Uterus (tissue), 3 donors: ENCODE measurements at regions not wholly inside any gene's neighbourhood (a gene's known extent, or its start where the extent isn't known, plus 50 kb on each side); places are given as distances from the start of the nearest gene placed in this dataset.

Experiments used
- DNase-seq, 2 donors: peaks; one replicate each; pipeline ENCODE4 v3.0.0-alpha.2; 2019 to 2020
- H3K27ac ChIP-seq, 2 donors: fragments of 200-600 bp; sonication (generic); 1 replicate in 1 of 2; 2 replicates in 1 of 2; pipeline ENCODE4 v1.5.1; 2016 to 2018
- H3K27me3 ChIP-seq, 2 donors: fragments of 200-600 bp; sonication (generic); one replicate each; pipeline ENCODE4 v1.5.1; 2018 to 2019; ENCODE audit warnings: control low read depth in 1 of 2
- H3K36me3 ChIP-seq, 2 donors: fragments of 200-600 bp; sonication (generic); one replicate each; pipeline ENCODE4 v1.5.1; 2019; ENCODE audit warnings: control low read depth in 1 of 2
- H3K4me1 ChIP-seq, 2 donors: fragments of 200-600 bp; sonication (generic); one replicate each; pipeline ENCODE4 v1.5.1; 2018 to 2019; ENCODE audit warnings: control low read depth in 1 of 2
- H3K4me3 ChIP-seq, 2 donors: fragments of 200-600 bp; sonication (generic); 1 replicate in 1 of 2; 2 replicates in 1 of 2; pipeline ENCODE4 v1.5.1; 2018 to 2019; ENCODE audit warnings: mild to moderate bottlenecking in 1 of 2
- H3K9me3 ChIP-seq, 2 donors: fragments of 200-600 bp; sonication (generic); one replicate each; pipeline ENCODE4 v1.5.1; 2019; ENCODE audit warnings: control low read depth in 1 of 2
- CTCF ChIP-seq, 4 experiments: fragments of 200-600 bp in 2 of 4; fragments of 450-650 bp in 2 of 4; sonication (generic) in 2 of 4; IDR thresholded peaks; one replicate each; pipeline ENCODE4 v1.5.1; 2016 to 2019; ENCODE audit warnings: antibody characterized with exemption in 4 of 4, mild to moderate bottlenecking in 2 of 4, moderate library complexity in 1 of 4
- POLR2A ChIP-seq, 2 donors: fragments of 450-650 bp; IDR thresholded peaks; one replicate each; pipeline ENCODE4 v1.6.1; 2016; ENCODE audit warnings: antibody characterized with exemption in 2 of 2, mild to moderate bottlenecking in 1 of 2, moderate library complexity in 1 of 2
- intact Hi-C: fragments of 100-400 bp; cut with DNase I; formaldehyde crosslinking; loops from one replicate; pipeline ENCODE4 v1.15.1; 2023; ENCODE audit warnings: low total_unique reads
- donor health status: DM: yes; HTN: yes; CAD: no.

DNA sequence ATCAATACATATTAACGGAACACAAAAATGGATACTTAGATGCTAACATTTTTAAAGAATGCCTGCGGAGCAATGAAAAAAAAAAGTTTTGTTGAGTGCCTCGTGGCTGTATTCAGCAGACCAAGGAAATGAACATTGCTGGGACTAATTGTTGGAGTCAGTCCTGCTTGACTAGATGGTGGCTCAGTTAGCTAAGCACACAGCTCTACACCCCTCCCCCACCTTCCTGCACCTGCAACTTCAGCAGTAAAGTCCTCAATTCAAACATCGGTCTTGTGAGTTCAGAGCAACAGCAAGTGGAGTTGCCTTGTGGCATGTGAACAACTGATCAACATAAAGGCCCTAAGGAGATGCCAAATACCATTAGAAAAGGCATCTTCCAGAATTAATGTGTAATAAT is 326.0 kb upstream of the NPSR1 start:
- TF ChIP-seq CTCF (IDR thresholded peaks at IDR 0.05) (no peak), POLR2A (IDR thresholded peaks at IDR 0.05) (no peak)
- Histone ChIP-seq H3K9me3 (no peaks in the 10 kb centered on the region), H3K4me1 (no peaks in the 10 kb centered on the region), H3K27me3 (no peaks in the 10 kb centered on the region), H3K27ac (no peak overlapping the region), H3K4me3 (no peak overlapping the region), H3K36me3 (no peaks in the 10 kb centered on the region)
- intact Hi-C loops, result no loop called here
- no peak for DNase-seq

DNA sequence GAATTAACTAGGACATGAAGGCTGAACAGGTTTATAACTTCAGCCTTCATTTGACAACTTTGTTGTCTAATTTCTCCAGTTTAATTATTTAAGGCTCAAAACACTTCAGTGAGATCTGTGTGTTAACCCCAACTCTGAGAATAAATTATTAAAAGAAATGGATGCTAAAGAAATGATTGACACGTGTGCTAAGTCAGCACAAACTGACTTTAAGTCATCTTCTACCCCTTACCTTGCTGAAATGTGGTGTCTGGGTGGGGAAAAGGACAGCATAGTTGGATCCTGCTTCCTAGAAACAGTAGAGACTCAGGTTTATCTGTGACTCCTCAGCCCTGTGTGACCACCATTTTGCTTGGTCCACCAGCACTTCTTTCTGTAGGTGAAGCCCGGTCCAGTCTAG is 324.8 kb upstream of the NPSR1 start:
- TF ChIP-seq POLR2A (IDR thresholded peaks at IDR 0.05), result no peak
- TF ChIP-seq CTCF (IDR thresholded peaks at IDR 0.05), result no peak
- Histone ChIP-seq H3K36me3 (no peaks in the 10 kb centered on the region), H3K27me3 (no peaks in the 10 kb centered on the region), H3K4me1 (no peaks in the 10 kb centered on the region), H3K4me3 (no peak overlapping the region), H3K27ac (no peak overlapping the region), H3K9me3 (no peaks in the 10 kb centered on the region)
- intact Hi-C loops, result no loop called here
- DNase-seq, result no peak

DNA sequence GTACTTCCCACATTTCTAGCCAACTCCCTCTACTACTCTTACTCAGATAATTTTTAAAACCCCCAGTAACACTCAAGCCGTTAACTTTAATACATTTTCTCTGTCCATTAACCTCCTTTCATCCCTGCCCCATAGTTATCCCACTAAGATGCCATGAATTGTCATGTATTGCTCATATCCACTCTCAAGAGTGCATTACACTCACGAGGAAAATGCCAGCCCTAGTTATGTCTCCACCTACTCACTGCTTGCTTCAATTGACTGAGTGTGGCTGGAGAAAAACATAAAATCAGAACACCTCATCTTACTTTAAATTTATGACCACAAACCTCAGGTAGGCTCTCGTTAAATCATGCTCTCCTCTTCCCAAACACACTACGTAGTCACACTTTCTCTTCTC is 324.1 kb upstream of the NPSR1 start:
- H3K36me3 ChIP-seq, result no peaks in the 10 kb centered on the region
- no peak overlapping the region for H3K27ac ChIP-seq
- H3K4me1 ChIP-seq, result no peaks in the 10 kb centered on the region
- H3K27me3 ChIP-seq, result no peaks in the 10 kb centered on the region
- TF ChIP-seq CTCF (IDR thresholded peaks at IDR 0.05) (no peak), POLR2A (IDR thresholded peaks at IDR 0.05) (no peak)
- DNase-seq, result no peak
- intact Hi-C loops, result no loop called here
- no peaks in the 10 kb centered on the region for H3K9me3 ChIP-seq
- H3K4me3 ChIP-seq, result no peak overlapping the region

DNA sequence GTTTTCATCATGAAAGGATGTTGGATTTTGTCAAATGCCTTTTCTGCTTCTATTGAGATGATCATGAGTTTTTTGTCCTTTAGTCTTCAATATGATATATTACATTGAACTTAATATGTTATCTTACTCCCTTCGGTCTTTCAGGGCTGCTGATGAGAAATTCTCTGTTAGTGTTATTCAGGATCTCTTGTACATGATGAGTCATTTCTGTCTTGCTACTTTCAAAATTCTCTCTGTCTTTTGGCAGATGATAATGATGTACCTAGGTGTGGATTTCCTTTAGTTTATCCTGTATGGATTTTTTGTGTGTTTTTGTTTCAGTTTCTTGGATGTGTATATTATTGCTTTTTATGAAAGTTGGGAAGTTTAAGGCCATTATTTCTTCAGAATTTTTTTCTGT is 320.9 kb upstream of the NPSR1 start:
- intact Hi-C loops, result no loop called here
- no peak overlapping the region for H3K4me3 ChIP-seq
- H3K27ac ChIP-seq, result no peak overlapping the region
- no peaks in the 10 kb centered on the region for H3K4me1 ChIP-seq
- no peak for TF ChIP-seq POLR2A (IDR thresholded peaks at IDR 0.05)
- no peak for TF ChIP-seq CTCF (IDR thresholded peaks at IDR 0.05)
- DNase-seq, result no peak
- H3K36me3 ChIP-seq, result no peaks in the 10 kb centered on the region
- H3K27me3 ChIP-seq, result no peaks in the 10 kb centered on the region
- no peaks in the 10 kb centered on the region for H3K9me3 ChIP-seq

- Histone ChIP-seq H3K36me3 (no peaks in the 10 kb centered on the region), H3K27ac (no peak overlapping the region), H3K4me3 (no peak overlapping the region), H3K9me3 (no peaks in the 10 kb centered on the region), H3K4me1 (no peaks in the 10 kb centered on the region), H3K27me3 (no peaks in the 10 kb centered on the region)
- no peak for DNase-seq
- intact Hi-C loops, result no loop called here
- no peak for TF ChIP-seq CTCF (IDR thresholded peaks at IDR 0.05)
- no peak for TF ChIP-seq POLR2A (IDR thresholded peaks at IDR 0.05)
Measured at GRCh38 chr7:34338961-34339526, 319.0 kb upstream of the NPSR1 start.
